HK-2 (cell line): ENCODE measurements at regions not wholly inside any gene's neighbourhood (a gene's known extent, or its start where the extent isn't known, plus 50 kb on each side); places are given as distances from the start of the nearest gene placed in this dataset.
"Not testable (repeated sequence)": the region's sequence is repeated elsewhere in the genome, so short reads cannot be mapped to it uniquely, and the experiment has no call there.

Experiments used
- DNase-seq: peaks from one replicate; pipeline ENCODE4 v3.0.0-alpha.2; 2018; ENCODE audit not compliant: unreplicated experiment

DNA sequence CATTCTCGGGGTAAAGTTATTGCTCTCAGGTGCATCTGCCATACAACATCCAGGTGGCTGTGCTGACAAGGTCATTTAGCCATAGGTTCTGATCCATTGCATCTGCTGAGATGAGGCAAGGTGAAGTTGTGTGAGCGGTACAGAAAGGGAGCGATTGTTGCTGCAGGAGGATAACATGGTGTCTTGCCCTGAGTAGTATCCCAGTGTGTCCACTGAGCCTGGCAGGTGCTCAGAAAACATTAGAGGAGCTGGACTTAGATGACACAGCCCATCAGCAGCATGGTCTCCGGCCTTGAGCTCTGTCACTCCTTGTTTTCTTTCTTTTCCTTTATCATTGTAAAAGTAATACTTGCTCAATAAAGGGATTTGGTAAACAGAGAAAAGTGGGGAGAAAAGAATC lies 161.1 kb upstream of the ATP10A start:
- DNase-seq: no peak

- no peak for DNase-seq
Measured at GRCh38 chr15:26023691-26024090, 160.6 kb upstream of the ATP10A start.

DNA sequence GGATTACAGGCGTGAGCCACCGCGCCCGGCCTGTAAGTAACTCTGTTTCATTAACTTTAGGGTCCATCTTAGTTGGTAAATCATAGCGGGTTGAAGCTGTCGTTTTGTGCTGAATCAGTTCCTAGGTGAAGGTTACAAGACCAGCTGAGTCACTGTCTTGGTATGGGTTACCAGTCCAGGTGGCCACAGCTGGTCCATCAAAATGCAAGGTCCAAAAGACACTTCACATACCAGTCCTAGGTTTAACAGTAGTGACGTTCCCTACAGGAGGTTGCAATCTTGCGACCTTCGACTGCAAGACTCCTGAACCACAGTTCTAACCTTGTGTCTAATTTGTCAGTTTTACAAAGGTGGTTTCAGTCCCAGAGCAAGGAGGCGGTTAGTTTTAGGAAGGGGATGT lies 160.1 kb upstream of the ATP10A start:
- no peak for DNase-seq

DNA sequence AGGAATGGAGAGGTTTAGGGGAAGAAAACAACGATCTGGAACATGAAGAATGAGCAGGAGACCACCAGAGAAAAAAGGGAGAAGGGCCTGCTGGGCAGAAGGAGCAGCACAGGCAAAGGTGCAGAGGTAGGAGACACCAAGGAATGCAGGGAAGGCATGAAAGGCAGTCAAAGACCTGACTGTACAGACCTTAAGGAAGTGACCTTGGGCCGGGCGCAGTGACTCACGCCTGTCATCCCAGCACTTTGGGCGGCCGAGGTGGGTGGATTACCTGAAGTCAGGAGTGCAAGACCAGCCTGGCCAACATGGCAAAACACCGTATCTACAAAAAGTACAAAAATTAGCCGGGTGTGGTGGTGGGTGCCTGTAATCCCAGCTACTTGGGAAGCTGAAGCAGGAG lies 157.7 kb upstream of the ATP10A start:
- DNase-seq: no peak

- DNase-seq: no peak
Measured at GRCh38 chr15:26017665-26018064, 154.5 kb upstream of the ATP10A start.

DNA sequence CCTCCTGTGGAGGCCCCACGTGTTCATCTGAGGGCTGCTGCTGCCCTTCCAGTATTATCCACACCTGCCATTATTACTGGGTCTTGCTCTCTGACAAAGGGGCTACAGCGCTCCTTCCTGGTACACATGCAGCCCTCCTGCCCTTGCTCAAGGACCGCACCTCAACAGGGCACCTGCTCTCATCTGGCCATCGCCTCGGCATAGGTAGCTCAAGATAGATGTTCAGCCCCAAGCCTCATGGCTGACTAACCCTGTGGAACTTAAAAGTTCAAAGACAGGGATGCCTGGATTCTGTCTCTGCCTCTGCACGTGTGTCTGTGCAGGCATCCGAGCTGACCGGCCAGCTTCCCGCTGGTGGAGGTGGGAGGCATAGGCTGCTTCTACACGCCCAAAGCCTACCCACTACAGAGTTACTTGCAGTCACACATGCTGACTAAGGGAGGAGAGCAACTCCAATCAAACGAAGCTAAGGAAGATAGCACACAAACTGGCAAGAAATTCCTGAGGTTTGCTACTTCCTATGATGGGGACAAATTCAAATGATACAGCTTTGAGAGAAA lies 152.5 kb upstream of the ATP10A start:
- no peak for DNase-seq

DNA sequence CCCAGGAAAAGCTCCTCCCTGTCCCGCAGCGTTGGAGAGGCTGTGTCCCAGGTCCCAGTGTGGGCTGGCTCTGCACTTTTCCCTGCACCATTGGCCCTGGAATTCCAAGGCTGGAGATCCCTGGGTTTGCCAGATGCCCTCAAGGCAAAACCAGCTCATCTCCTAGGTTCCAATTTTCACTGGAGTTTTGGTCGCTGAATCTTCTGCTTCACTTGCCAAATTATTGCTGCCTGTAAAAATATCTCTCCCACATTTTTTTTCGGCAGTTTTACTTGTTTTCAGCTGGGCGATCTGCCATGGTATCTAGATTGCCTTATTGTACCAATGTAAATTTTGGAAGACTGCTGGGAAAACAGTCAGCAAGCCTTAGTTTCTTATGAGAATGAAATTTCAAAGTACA lies 150.9 kb upstream of the ATP10A start:
- no peak for DNase-seq

DNA sequence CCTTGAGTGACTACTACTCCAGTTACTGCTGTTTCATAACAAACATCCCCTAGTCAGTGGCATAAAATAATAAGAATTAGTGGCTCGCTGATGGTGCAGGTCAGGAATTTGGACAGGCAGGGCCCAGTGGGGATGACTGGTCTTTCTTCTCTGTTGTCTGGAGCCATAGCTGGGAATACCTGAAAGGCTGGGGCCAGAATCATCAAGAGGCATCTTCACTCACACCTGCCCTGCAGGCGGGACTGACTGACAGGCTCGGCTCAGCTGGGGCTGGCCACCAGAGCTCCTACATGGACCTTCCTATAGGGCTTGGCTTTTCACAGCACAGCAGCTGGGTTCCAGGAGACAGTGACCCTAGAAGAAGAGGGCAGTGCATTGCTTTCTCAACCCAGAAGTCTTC lies 148.8 kb upstream of the ATP10A start:
- no peak for DNase-seq

- no peak for DNase-seq
Measured at GRCh38 chr15:26007151-26007550, 144.0 kb upstream of the ATP10A start.

- DNase-seq: no peak
Measured at GRCh38 chr15:26001201-26001600, 138.1 kb upstream of the ATP10A start.

DNA sequence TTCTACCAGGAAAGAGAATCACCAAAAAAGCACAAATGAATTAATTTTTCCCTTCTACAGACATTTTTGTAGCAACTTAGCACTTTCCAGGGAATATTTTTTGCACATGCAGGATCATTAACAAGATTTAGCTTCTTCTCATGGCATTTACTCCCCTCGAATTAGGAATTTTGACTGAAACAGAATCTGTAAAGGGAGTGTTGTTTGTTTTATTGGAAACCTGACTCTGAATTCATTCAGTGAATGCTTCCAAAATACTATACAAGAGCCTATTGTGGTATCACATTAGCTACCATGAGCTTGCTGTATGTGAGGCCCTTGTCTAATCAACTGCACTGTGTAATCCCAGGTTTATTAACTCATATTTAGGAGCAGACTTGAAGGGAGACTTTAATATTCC lies 130.4 kb upstream of the ATP10A start:
- DNase-seq: no peak

DNA sequence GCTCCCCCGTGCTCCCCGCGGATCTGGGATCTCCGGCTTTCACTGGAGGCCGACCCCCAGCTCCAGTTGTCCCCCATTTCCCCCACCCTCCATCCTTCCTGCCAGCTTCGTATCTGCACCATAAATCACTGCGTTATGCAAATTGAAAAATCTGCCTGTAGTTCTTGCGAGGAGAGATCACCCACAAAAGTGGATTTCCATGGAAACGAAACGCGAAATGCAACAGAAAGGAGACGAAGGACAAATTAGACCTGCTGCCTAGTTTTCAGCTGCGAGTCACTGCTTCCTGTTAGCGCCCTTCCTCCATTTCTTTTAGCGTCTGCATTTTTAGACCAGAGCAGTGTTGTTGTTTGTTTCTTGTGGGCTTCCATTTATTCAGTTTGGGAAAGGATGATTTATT lies 127.1 kb upstream of the ATP10A start:
- no peak for DNase-seq

GRCh38 chr15:25989327-25989726 lies 126.2 kb upstream of the ATP10A start:
- DNase-seq: no peak

DNA sequence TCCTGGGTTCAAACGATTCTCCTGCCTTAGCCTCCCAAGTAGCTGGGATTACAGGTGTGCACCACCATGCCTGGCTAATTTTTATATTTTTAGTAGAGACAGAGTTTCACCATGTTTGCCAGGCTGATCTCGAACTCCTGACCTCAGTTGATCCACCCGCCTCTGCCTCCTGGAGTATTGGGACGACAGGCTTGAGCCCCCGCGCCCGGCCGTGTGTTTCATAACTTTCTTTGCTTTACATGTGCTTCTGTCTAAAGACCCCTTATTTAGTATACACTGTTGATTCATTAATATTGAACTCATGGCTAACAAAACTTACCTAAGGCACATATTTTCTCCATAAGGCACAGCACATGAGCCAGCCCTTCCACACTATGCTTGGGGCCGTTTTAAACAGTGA lies 125.6 kb upstream of the ATP10A start:
- DNase-seq: not testable (repeated sequence)

DNA sequence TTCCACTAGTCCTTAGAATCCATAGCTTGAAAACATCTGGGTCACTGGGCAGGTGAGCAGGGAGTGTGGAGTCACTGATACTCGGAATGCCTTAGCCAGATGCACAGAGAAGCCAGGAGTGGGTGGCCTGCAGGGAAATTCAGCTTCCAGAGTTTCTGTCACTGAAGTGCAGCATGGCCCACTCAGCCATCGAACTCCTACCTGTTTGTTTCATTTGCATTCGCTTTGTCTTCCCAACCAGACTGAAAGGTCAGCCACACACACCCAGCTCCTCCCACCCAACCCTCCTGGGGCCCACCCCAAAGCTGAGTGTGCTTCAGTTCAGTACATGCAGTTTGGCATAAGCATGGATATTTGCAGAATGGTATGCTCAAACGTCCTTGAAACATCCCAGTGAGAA lies 124.5 kb upstream of the ATP10A start:
- DNase-seq: no peak

GRCh38 chr15:25985165-25985564 lies 122.0 kb upstream of the ATP10A start:
- no peak for DNase-seq

- DNase-seq: no peak
Measured at GRCh38 chr15:25982736-25983135, 119.6 kb upstream of the ATP10A start.

- DNase-seq: no peak
Measured at GRCh38 chr15:25981114-25981513, 118.0 kb upstream of the ATP10A start.

DNA sequence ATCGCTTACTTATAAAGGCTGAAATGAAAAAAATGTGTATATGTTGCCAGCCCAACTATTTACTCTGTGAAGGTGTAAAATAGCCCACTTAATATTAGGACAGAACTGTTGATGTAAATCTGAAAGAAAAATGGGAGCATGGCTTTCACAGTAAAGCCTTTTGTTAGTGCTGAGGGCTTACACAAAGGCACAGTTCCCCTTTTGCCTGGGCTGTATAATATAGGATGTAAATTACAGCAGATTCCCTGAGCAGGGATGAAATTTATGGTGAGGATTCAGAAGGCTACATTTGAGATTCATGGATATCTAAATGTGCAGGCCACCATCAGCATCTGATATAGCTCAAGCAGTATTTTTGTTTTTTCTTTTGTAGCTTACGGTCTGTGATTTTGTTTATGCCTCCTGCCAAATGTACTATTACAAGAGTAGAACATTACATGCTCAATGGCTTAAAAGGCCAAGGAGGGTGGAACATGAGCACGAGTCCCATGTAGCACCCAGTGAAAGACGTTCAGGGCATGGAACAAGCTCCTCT lies 109.1 kb upstream of the ATP10A start:
- DNase-seq: no peak

GRCh38 chr15:25971053-25971452 lies 107.9 kb upstream of the ATP10A start:
- DNase-seq: no peak

- DNase-seq: no peak
Measured at GRCh38 chr15:25969886-25970285, 106.8 kb upstream of the ATP10A start.

DNA sequence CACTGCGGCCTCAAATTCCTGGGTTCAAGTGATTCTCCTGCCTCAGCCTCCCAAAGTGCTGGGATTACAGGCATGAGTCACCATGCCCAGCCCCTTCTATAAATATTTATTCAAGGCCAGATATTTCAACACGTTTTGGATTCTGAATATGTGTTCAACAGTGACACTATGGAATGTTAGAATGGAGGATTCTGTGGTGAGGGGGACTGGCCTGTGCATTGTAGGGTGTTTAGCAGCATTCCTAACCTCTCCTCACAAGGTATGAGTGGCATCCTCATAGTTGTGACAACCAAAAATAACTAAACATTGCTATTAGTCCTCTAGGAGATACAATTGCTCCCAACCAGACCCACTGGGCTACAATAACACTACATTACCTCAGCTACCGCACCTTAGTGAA lies 104.0 kb upstream of the ATP10A start:
- DNase-seq: no peak

DNA sequence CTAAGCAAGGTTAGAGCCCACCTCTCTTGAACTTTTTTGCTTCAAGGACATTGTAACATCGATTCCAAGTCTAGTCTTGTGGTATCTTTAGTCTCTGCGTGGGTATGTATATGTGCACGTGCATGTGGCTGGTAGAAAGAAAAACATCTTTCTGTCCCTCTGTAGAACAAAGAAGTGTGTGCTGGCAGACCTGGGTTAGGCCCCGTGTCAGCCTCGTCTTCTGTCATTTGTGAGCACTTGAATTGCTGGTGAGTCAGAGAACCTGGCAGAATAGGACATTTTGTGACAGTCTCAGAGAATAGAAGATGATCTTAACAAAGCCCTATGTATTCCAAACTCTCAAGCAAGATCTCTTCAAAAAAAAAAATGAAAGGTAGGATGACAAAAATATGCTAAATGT lies 102.2 kb upstream of the ATP10A start:
- no peak for DNase-seq

DNA sequence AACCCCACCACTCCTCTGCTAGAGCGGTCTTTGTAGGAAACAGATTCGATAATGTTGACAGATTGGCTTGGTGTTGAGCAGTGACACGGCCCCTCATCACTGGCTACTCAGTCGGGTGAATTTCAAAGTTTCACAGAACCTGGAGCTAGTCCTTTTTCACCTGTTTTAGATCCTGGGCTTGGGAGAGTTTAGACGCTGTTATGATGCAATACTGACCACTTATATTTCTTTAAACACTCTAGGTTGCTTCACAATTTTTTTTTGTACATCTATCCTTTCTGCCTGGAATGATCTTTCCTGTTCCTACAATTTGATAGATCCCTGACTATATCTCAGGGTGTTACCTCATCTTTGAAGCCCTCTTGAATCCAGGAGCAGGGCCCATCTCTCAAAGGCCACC lies 97.1 kb upstream of the ATP10A start:
- no peak for DNase-seq
